PC-9 (cell line): ENCODE measurements at regions not wholly inside any gene's neighbourhood (a gene's known extent, or its start where the extent isn't known, plus 50 kb on each side); places are given as distances from the start of the nearest gene placed in this dataset.

Experiments
- CTCF ChIP-seq: fragments of 200-600 bp; sonication (generic); conservative IDR thresholded peaks from 2 replicates; pipeline ENCODE4 v1.6.1; 2017; ENCODE audit warnings: mixed run types, antibody characterized with exemption, mild to moderate bottlenecking, moderate library complexity
- EZH2 ChIP-seq: fragments of 200-600 bp; sonication (generic); IDR thresholded peaks from 2 replicates; pipeline ENCODE4 v1.8.0; 2017; ENCODE audit warnings: antibody characterized with exemption, low read depth

DNA sequence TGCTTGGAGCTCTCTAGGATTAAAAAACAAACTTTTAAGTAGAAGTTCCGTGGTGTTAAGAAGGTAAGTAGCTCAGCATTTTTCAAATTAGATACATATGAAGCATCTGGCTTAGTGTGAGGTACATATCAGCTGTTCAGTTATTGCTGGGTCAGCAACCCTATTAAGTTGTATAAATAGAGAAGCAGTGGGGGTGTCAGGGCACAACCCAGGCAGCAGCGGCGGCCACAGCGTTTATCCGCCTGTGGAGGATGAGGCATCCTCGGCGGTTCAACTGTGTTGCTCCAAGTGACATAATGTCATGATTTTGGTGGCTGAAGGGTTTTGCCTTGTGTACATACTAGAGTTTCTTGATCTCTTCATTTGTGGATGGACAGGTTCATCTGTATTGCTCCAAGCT, 54.6 kb upstream of the KIF5B start:
- TF ChIP-seq CTCF (no peak), EZH2 (no peak)
